ENCODE measurements at regions not wholly inside any gene's neighbourhood (a gene's known extent, or its start where the extent isn't known, plus 50 kb on each side); places are given as distances from the start of the nearest gene placed in this dataset.

GRCh38 chr22:46084943-46085827 lies 65.1 kb upstream of the PPARA start:
- TF ChIP-seq POLR2AphosphoS5 (IDR thresholded peaks at IDR 0.05) (peak; percentile 9 to 82 (median 64)), CTCF (IDR thresholded peaks at IDR 0.05) (no peak)

All from stomach (tissue), 4 donors.